OCI-LY7 (cell line): ENCODE measurements at regions not wholly inside any gene's neighbourhood (a gene's known extent, or its start where the extent isn't known, plus 50 kb on each side); places are given as distances from the start of the nearest gene placed in this dataset.

Experiments
- EZH2phosphoT487 ChIP-seq: fragments of 200-600 bp; sonication (generic); IDR thresholded peaks from 2 replicates; pipeline ENCODE4 v1.6.1; 2018; ENCODE audit warnings: low read depth, borderline replicate concordance, mild to moderate bottlenecking, mixed run types, antibody characterized with exemption, low read length, moderate library complexity, mixed read lengths
- TF ChIP-seq, protein P1 (sequence below): fragments of 200-600 bp; sonication (generic); conservative IDR thresholded peaks from 2 replicates; pipeline ENCODE4 v1.5.1; 2014; ENCODE audit warnings: mild to moderate bottlenecking, antibody characterized with exemption, low read length, moderate library complexity, mixed read lengths

DNA sequence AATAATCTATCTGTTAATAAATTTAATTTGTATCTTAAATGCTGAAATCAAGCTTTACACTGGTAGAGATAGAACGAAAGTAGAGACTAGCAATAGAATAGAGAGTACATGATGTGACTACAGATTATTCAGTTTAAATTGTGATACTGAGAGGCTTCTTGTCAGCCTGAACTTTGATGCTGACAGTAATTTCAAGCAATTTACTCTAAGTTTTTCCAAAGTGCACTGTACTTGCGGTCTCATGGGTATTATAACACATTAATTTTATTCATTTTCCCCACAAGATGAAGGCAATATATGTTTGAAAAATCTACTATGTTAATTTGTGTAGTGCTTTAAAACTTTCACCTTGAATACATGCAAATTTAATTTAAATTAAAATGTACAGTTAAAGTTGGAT, 914.0 kb upstream of the FBXO33 start:
- TF ChIP-seq, protein P1, sequence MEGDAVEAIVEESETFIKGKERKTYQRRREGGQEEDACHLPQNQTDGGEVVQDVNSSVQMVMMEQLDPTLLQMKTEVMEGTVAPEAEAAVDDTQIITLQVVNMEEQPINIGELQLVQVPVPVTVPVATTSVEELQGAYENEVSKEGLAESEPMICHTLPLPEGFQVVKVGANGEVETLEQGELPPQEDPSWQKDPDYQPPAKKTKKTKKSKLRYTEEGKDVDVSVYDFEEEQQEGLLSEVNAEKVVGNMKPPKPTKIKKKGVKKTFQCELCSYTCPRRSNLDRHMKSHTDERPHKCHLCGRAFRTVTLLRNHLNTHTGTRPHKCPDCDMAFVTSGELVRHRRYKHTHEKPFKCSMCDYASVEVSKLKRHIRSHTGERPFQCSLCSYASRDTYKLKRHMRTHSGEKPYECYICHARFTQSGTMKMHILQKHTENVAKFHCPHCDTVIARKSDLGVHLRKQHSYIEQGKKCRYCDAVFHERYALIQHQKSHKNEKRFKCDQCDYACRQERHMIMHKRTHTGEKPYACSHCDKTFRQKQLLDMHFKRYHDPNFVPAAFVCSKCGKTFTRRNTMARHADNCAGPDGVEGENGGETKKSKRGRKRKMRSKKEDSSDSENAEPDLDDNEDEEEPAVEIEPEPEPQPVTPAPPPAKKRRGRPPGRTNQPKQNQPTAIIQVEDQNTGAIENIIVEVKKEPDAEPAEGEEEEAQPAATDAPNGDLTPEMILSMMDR, result no peak
- TF ChIP-seq EZH2phosphoT487, result no peak
